Fibroblast of lung (primary cell): ENCODE measurements at regions not wholly inside any gene's neighbourhood (a gene's known extent, or its start where the extent isn't known, plus 50 kb on each side); places are given as distances from the start of the nearest gene placed in this dataset.

Experiments
- DNase-seq, 2 donors: peaks; one replicate each; pipeline versions ENCODE4 v3.0.0 to v3.0.0-alpha.2; 2010; ENCODE audit warnings: low read depth in 2 of 2
- H2AFZ ChIP-seq: 2 replicates; pipeline ENCODE4 v1.5.1; 2012; ENCODE audit warnings: low read length, control low read depth, inconsistent platforms
- H3K27ac ChIP-seq: 2 replicates; pipeline ENCODE4 v1.5.1; 2011; ENCODE audit warnings: low read length, control low read depth; ENCODE audit not compliant: insufficient read depth
- H3K27me3 ChIP-seq: 2 replicates; pipeline ENCODE4 v1.5.1; 2011; ENCODE audit warnings: mild to moderate bottlenecking, low read length; ENCODE audit not compliant: control insufficient read depth, insufficient read depth
- H3K36me3 ChIP-seq: 2 replicates; pipeline ENCODE4 v1.5.1; 2011; ENCODE audit warnings: low read length; ENCODE audit not compliant: control insufficient read depth, insufficient read depth
- H3K4me1 ChIP-seq: 2 replicates; pipeline ENCODE4 v1.5.1; 2011; ENCODE audit warnings: low read length; ENCODE audit not compliant: control insufficient read depth, insufficient read depth; ENCODE audit errors: extremely low read depth
- H3K4me2 ChIP-seq: 2 replicates; pipeline ENCODE4 v1.5.1; 2011; ENCODE audit warnings: low read length, control low read depth; ENCODE audit not compliant: insufficient read depth; ENCODE audit errors: extremely low read depth
- H3K4me3 ChIP-seq, 4 experiments: fragments of 200-600 bp in 1 of 4; sonication (generic) in 1 of 4; replicated peaks in 1 of 4; 2 replicates each; pipeline ENCODE4 v1.5.1; 2011 to 2016; ENCODE audit warnings: low read length in 4 of 4, low read depth in 3 of 4, mild to moderate bottlenecking in 3 of 4, control low read depth in 2 of 4, inconsistent platforms in 1 of 4, mixed read lengths in 1 of 4; ENCODE audit not compliant: insufficient read depth in 1 of 4; ENCODE audit errors: control extremely low read depth in 1 of 4
- H3K79me2 ChIP-seq: 2 replicates; pipeline ENCODE4 v1.5.1; 2012; ENCODE audit warnings: mild to moderate bottlenecking, low read length, inconsistent platforms; ENCODE audit not compliant: control insufficient read depth, insufficient read depth
- H3K9ac ChIP-seq: 2 replicates; pipeline ENCODE4 v1.5.1; 2011; ENCODE audit warnings: mild to moderate bottlenecking, low read length, control low read depth; ENCODE audit not compliant: insufficient read depth
- H3K9me3 ChIP-seq: 2 replicates; pipeline ENCODE4 v1.5.1; 2012; ENCODE audit warnings: low read depth, low read length; ENCODE audit not compliant: control insufficient read depth, insufficient read depth
- H4K20me1 ChIP-seq: 2 replicates; pipeline ENCODE4 v1.5.1; 2011; ENCODE audit warnings: low read length; ENCODE audit not compliant: control insufficient read depth, insufficient read depth; ENCODE audit errors: extremely low read depth
- EZH2 ChIP-seq: IDR thresholded peaks from 2 replicates; pipeline ENCODE4 v1.5.1; 2012; ENCODE audit warnings: low read length, control low read depth, mild to moderate bottlenecking; ENCODE audit errors: missing control alignments
- TF ChIP-seq, protein P1 (sequence below), 2 donors: IDR thresholded peaks in 1 of 2; conservative IDR thresholded peaks in 1 of 2; 1 replicate in 1 of 2; 2 replicates in 1 of 2; pipeline ENCODE4 v1.5.1; 2011 to 2012; ENCODE audit warnings: low read length in 2 of 2, control low read depth in 1 of 2, inconsistent platforms in 1 of 2, low read depth in 1 of 2, mild to moderate bottlenecking in 1 of 2

DNA sequence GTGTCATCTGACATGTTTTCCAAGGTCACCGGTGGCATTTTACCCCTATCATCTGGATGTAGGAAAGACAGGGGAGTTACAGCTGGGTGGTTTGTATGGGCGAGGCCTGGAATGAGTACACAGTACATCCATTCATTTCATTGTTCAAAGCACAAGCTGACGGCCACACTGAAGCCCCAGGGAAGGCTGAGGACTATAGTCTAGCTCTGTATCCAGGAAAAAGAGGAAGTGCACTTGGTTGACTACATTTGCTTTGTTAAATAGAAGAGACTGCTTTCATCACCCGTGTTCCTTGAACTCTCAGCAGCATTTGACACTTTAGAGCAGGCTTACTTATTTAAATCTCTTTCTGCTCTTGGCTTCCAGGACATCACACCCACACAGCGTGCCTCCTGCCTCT lies 1041.0 kb upstream of the TENM3 start:
- H3K27me3 ChIP-seq = no peaks in the 10 kb centered on the region
- TF ChIP-seq EZH2 = no peak
- TF ChIP-seq, protein P1, sequence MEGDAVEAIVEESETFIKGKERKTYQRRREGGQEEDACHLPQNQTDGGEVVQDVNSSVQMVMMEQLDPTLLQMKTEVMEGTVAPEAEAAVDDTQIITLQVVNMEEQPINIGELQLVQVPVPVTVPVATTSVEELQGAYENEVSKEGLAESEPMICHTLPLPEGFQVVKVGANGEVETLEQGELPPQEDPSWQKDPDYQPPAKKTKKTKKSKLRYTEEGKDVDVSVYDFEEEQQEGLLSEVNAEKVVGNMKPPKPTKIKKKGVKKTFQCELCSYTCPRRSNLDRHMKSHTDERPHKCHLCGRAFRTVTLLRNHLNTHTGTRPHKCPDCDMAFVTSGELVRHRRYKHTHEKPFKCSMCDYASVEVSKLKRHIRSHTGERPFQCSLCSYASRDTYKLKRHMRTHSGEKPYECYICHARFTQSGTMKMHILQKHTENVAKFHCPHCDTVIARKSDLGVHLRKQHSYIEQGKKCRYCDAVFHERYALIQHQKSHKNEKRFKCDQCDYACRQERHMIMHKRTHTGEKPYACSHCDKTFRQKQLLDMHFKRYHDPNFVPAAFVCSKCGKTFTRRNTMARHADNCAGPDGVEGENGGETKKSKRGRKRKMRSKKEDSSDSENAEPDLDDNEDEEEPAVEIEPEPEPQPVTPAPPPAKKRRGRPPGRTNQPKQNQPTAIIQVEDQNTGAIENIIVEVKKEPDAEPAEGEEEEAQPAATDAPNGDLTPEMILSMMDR (conservative IDR thresholded peaks at IDR 0.05 in 1 of 2, IDR thresholded peaks at IDR 0.05 in 1 of 2; ENCODE audit: low read depth in 1 of 2, low read length in 2 of 2) = no peak
- no peak overlapping the region for H3K9ac ChIP-seq
- H3K27ac ChIP-seq = no peak overlapping the region
- H3K4me1 ChIP-seq = no peaks in the 10 kb centered on the region
- H2AFZ ChIP-seq = no peak overlapping the region
- no peak overlapping the region for H3K4me2 ChIP-seq
- H3K4me3 ChIP-seq = no peak overlapping the region
- H3K79me2 ChIP-seq = no peaks in the 10 kb centered on the region
- no peaks in the 10 kb centered on the region for H3K36me3 ChIP-seq
- no peaks in the 10 kb centered on the region for H4K20me1 ChIP-seq
- DNase-seq = no peak
- H3K9me3 ChIP-seq = no peaks in the 10 kb centered on the region

DNA sequence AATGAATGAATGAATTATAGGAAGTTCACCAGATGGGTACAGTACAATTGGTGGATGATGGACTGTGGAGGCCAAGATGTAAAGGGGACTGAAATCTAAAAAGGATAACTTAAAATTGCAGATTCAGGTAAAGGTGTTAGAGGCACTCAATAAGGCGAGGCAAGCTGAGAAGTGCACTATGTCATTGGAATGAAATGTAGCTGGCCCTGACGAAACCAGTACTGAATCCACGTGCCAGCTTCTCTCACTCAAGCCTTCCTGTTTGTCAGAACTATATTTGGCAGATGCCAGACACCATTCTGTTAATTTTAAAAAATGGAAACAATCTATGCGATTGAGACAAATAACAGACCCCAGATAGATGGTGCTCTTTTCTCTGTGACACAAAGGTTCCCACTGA lies 1039.1 kb upstream of the TENM3 start:
- H4K20me1 ChIP-seq = no peaks in the 10 kb centered on the region
- no peak overlapping the region for H3K4me3 ChIP-seq
- no peaks in the 10 kb centered on the region for H3K36me3 ChIP-seq
- no peak overlapping the region for H3K4me2 ChIP-seq
- TF ChIP-seq, protein P1 (conservative IDR thresholded peaks at IDR 0.05 in 1 of 2, IDR thresholded peaks at IDR 0.05 in 1 of 2; ENCODE audit: low read depth in 1 of 2, low read length in 2 of 2) = no peak
- TF ChIP-seq EZH2 = no peak
- H2AFZ ChIP-seq = no peak overlapping the region
- H3K9me3 ChIP-seq = no peaks in the 10 kb centered on the region
- no peaks in the 10 kb centered on the region for H3K27me3 ChIP-seq
- H3K79me2 ChIP-seq = no peaks in the 10 kb centered on the region
- H3K9ac ChIP-seq = no peak overlapping the region
- H3K4me1 ChIP-seq = no peaks in the 10 kb centered on the region
- no peak overlapping the region for H3K27ac ChIP-seq
- DNase-seq = no peak

DNA sequence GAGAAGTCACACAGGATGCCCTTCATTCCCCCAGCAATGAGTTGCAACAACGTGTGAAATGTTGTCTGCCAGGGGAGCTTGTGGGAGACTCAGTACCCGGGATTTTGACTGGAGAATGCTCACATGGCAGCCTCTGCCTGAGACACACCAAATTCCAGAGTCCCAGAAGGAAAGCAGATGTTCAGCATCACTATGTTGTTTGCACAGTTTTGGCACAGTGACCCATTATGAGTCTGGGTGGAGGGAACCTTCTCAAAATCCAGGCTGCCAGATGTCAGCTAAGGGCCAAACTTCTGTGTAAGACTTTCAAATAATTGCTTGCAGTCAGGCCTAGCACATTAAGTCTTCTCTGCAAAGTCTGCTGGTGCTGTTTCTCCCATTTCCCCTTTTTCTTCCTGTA lies 1029.7 kb upstream of the TENM3 start:
- no peak for TF ChIP-seq EZH2
- TF ChIP-seq, protein P1 (conservative IDR thresholded peaks at IDR 0.05 in 1 of 2, IDR thresholded peaks at IDR 0.05 in 1 of 2; ENCODE audit: low read depth in 1 of 2, low read length in 2 of 2) = no peak
- H3K4me3 ChIP-seq = no peak overlapping the region
- no peak overlapping the region for H2AFZ ChIP-seq
- no peaks in the 10 kb centered on the region for H3K4me1 ChIP-seq
- H3K27me3 ChIP-seq = no peaks in the 10 kb centered on the region
- H3K9ac ChIP-seq = no peak overlapping the region
- DNase-seq = peak in 1 of 2 donors; percentile 20
- H3K36me3 ChIP-seq = no peaks in the 10 kb centered on the region
- no peaks in the 10 kb centered on the region for H3K79me2 ChIP-seq
- no peaks in the 10 kb centered on the region for H3K9me3 ChIP-seq
- H4K20me1 ChIP-seq = no peaks in the 10 kb centered on the region
- H3K4me2 ChIP-seq = no peak overlapping the region
- no peak overlapping the region for H3K27ac ChIP-seq
